HCT116 (cell line): ENCODE measurements at regions not wholly inside any gene's neighbourhood (a gene's known extent, or its start where the extent isn't known, plus 50 kb on each side); places are given as distances from the start of the nearest gene placed in this dataset.

ENCODE experiments used
- ATAC-seq: fragments of 200-7000 bp; cut with Tn5 transposase; 2 replicates; pipeline ENCODE4 v1.9.1; 2020; ENCODE audit warnings: mild to moderate bottlenecking, moderate library complexity
- BruUV-seq: library from RNA; stranded (reverse); fragments of 400-500 nt; replicated peaks from 2 replicates; lab custom pipeline; 2021; lab: Mats Ljungman, UMichigan
- CTCF ChIA-PET: fragments of 300-600 bp; sonication (Branson Sonifier 250); formaldehyde crosslinking; loops from one replicate; lab custom pipeline; 2021; ENCODE audit warnings: antibody characterized with exemption; lab: Charles Lee
- POLR2A ChIA-PET: fragments of 300-600, 350-600 bp; sonication (Branson Sonifier 250); formaldehyde crosslinking; loops from one replicate; lab custom pipeline; 2021; ENCODE audit warnings: antibody characterized with exemption; lab: Charles Lee
- RAD21 ChIA-PET, 2 experiments: fragments of 300-600 bp; sonication (Branson Sonifier 250); formaldehyde crosslinking; loops; one replicate each; lab custom pipeline; 2023; ENCODE audit warnings: low total read pairs in 2 of 2; ENCODE audit not compliant: uncharacterized antibody in 2 of 2, unreplicated experiment in 2 of 2, low non-redundant PET in 1 of 2; lab: Charles Lee
- DNase-seq: peaks from one replicate; pipeline ENCODE4 v3.0.0-alpha.2; 2010; ENCODE audit warnings: low read depth, low spot score
- H2AFZ ChIP-seq: fragments of 200-600 bp; shearing (Covaris generic), sonication (generic); 2 replicates; pipeline ENCODE4 v1.6.1; 2017; ENCODE audit warnings: low read depth, mixed run types, mixed read lengths, antibody characterized with exemption, low read length; ENCODE audit not compliant: poor library complexity, severe bottlenecking
- H3K27ac ChIP-seq: 2 replicates; pipeline ENCODE4 v1.5.1; 2012; ENCODE audit warnings: low read depth, low read length
- H3K27me3 ChIP-seq: fragments of 200-600 bp; sonication (generic); 2 replicates; pipeline ENCODE4 v1.6.1; 2016; ENCODE audit warnings: mixed run types, low read length, mixed read lengths; ENCODE audit not compliant: insufficient read depth
- H3K36me3 ChIP-seq, 2 experiments: fragments of 200-500 bp in 1 of 2; fragments of 200-600 bp in 1 of 2; sonication (Bioruptor generic) in 1 of 2; sonication (generic) in 1 of 2; 2 replicates each; pipeline versions ENCODE4 v1.5.1 to v1.6.1; 2014 to 2016; ENCODE audit warnings: low read length in 2 of 2, inconsistent platforms in 1 of 2, mixed read lengths in 1 of 2, mixed run types in 1 of 2; ENCODE audit not compliant: insufficient read depth in 2 of 2, control insufficient read depth in 1 of 2
- H3K4me1 ChIP-seq, 2 experiments: fragments of 200-600 bp in 1 of 2; sonication (generic) in 1 of 2; 2 replicates each; pipeline versions ENCODE4 v1.5.1 to v1.6.1; 2012 to 2017; ENCODE audit warnings: low read length in 2 of 2, inconsistent platforms in 1 of 2, mild to moderate bottlenecking in 1 of 2, mixed read lengths in 1 of 2, mixed run types in 1 of 2, moderate library complexity in 1 of 2; ENCODE audit not compliant: insufficient read depth in 2 of 2, control insufficient read depth in 1 of 2
- H3K4me2 ChIP-seq: fragments of 200-600 bp; sonication (generic); 2 replicates; pipeline ENCODE4 v1.6.1; 2017; ENCODE audit warnings: mixed run types, low read length, mixed read lengths
- H3K4me3 ChIP-seq, 2 experiments: fragments of 200-600 bp in 1 of 2; sonication (generic) in 1 of 2; replicated peaks in 1 of 2; 2 replicates each; pipeline ENCODE4 v1.5.1; 2011 to 2016; ENCODE audit warnings: low read length in 2 of 2, control low read depth in 1 of 2, low read depth in 1 of 2, mild to moderate bottlenecking in 1 of 2, mixed read lengths in 1 of 2, mixed run types in 1 of 2
- H3K79me2 ChIP-seq: fragments of 200-600 bp; sonication (generic); 2 replicates; pipeline ENCODE4 v1.6.1; 2017; ENCODE audit warnings: mild to moderate bottlenecking, mixed run types, low read length, moderate library complexity, mixed read lengths; ENCODE audit not compliant: insufficient read depth
- H3K9ac ChIP-seq: fragments of 200-600 bp; sonication (generic); 2 replicates; pipeline ENCODE4 v1.6.1; 2016; ENCODE audit warnings: low read length, mixed read lengths
- H3K9me2 ChIP-seq: fragments of 200-600 bp; sonication (generic), shearing (Covaris generic); 2 replicates; pipeline ENCODE4 v1.6.1; 2017; ENCODE audit warnings: mixed run types, mild to moderate bottlenecking, moderate library complexity; ENCODE audit not compliant: insufficient read depth
- H3K9me3 ChIP-seq, 2 experiments: fragments of 200-500 bp in 1 of 2; fragments of 200-600 bp in 1 of 2; sonication (Bioruptor generic) in 1 of 2; sonication (generic) in 1 of 2; 2 replicates each; pipeline ENCODE4 v1.6.1; 2014 to 2017; ENCODE audit warnings: low read length in 2 of 2, mixed read lengths in 2 of 2, inconsistent platforms in 1 of 2, low read depth in 1 of 2, mild to moderate bottlenecking in 1 of 2, mixed run types in 1 of 2, moderate library complexity in 1 of 2; ENCODE audit not compliant: control insufficient read depth in 1 of 2, insufficient read depth in 1 of 2
- H4K20me1 ChIP-seq: fragments of 200-600 bp; sonication (generic), shearing (Covaris generic); 2 replicates; pipeline ENCODE4 v1.6.1; 2017; ENCODE audit warnings: mixed run types, mild to moderate bottlenecking, moderate library complexity; ENCODE audit not compliant: insufficient read depth
- ELF1 ChIP-seq: IDR thresholded peaks from 2 replicates; pipeline ENCODE4 v1.6.1; 2012; ENCODE audit warnings: low read depth, borderline replicate concordance
- FOSL1 ChIP-seq: IDR thresholded peaks from 2 replicates; pipeline ENCODE4 v1.6.1; 2012; ENCODE audit warnings: low read depth
- RAD21 ChIP-seq: IDR thresholded peaks from 2 replicates; pipeline ENCODE4 v1.6.1; 2012; ENCODE audit warnings: low read depth, mild to moderate bottlenecking
- SP1 ChIP-seq: IDR thresholded peaks from 2 replicates; pipeline ENCODE4 v1.6.1; 2012; ENCODE audit warnings: low read depth
- ZFX ChIP-seq: fragments of 450-650 bp; IDR thresholded peaks from 2 replicates; pipeline ENCODE4 v1.6.1; 2017
- intact Hi-C: fragments of 100-400 bp; cut with micrococcal nuclease; formaldehyde crosslinking; loops from 2 replicates; pipeline ENCODE4 v1.10.0; 2022
- TF ChIP-seq, protein P1 (sequence below): IDR thresholded peaks from 2 replicates; pipeline ENCODE4 v1.6.1; 2012
- TF ChIP-seq, protein P2 (sequence below), 3 experiments: fragments of 200-600 bp in 1 of 3; sonication (generic) in 1 of 3; IDR thresholded peaks in 2 of 3; conservative IDR thresholded peaks in 1 of 3; 2 replicates each; pipeline ENCODE4 v1.5.1; 2012 to 2017; ENCODE audit warnings: low read depth in 2 of 3, low read length in 2 of 3, antibody characterized with exemption in 1 of 3, borderline replicate concordance in 1 of 3, control low read depth in 1 of 3, mild to moderate bottlenecking in 1 of 3, mixed read lengths in 1 of 3, mixed run types in 1 of 3, moderate library complexity in 1 of 3; ENCODE audit not compliant: insufficient read depth in 1 of 3
- TF ChIP-seq, protein P3 (sequence below): IDR thresholded peaks from 2 replicates; pipeline ENCODE4 v1.6.1; 2011; ENCODE audit warnings: mild to moderate bottlenecking, low read length, moderate library complexity; ENCODE audit not compliant: insufficient replicate concordance; ENCODE audit errors: extremely low read depth

DNA sequence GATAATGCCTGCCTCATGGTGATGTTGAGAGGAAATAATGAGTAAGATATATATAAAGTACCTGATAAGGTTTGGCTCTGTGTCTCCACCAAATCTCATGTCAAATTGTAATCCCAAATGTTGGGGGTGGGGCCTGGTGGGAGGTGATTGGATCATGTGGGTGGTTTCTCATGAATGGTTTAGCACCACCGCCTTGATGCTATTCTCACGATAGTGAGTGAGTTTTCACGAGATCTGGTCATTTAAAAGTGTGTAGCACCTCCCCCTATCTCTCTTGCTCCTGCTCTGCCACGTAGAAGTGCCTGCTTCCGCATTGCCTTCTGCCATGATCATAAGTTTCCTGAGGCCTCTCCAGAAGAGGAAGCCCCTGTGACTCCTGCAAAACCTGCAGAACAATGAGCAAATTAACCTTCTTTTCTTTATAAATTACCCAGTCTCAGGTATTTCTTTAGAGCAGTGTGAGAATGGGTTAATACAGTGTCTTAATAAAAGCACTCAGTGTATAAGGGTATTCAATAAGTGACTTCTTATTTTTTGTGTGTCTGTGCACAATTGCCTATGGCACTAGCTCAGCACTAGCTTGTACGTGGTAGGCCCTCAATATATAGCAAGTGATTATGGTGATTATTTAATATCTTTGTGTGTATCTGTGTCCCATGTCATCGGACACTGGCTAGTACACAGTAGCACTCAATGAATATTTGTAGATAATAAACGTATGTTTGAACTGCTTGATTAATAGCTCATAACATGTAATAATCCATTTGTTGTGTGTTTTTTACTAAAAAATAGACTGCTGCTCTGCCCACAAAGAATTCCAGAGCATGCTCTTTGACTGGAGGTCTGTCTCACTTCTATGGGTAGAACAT, 138.1 kb upstream of the LMNTD1 start:
- ATAC-seq (no peak), DNase-seq (no peak)
- H3K36me3 ChIP-seq, result no peaks in the 10 kb centered on the region
- POLR2A ChIA-PET, result no interaction called here
- CTCF ChIA-PET, result no interaction called here
- H3K9ac ChIP-seq, result no peak overlapping the region
- TF ChIP-seq FOSL1, result no peak
- H3K27ac ChIP-seq, result no peak overlapping the region
- no peaks in the 10 kb centered on the region for H3K27me3 ChIP-seq
- no peaks in the 10 kb centered on the region for H4K20me1 ChIP-seq
- H3K79me2 ChIP-seq, result no peaks in the 10 kb centered on the region
- intact Hi-C loops, result no loop called here
- H3K4me1 ChIP-seq, result no peaks in the 10 kb centered on the region
- no peaks in the 10 kb centered on the region for H3K9me2 ChIP-seq
- no TSS peak for BruUV-seq
- no peaks in the 10 kb centered on the region for H3K9me3 ChIP-seq
- RAD21 ChIA-PET, result no interaction called here
- H3K4me2 ChIP-seq, result no peak overlapping the region
- no peak overlapping the region for H3K4me3 ChIP-seq
- no peak overlapping the region for H2AFZ ChIP-seq

DNA sequence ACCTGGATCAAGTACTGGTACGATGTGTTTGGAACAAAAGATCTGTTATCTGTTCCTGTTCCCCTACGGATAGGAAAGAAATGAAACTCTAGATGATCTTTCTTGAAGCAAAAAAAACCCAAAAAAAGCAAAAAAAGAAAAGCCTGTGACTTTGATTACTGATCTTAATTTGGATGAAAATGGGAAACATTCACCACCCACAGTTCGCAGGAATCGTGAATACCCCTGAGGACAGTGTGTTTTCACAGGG, 138.7 kb upstream of the LMNTD1 start:
- RAD21 ChIA-PET, result no interaction called here
- Histone ChIP-seq H3K79me2 (no peaks in the 10 kb centered on the region), H3K36me3 (no peaks in the 10 kb centered on the region)

More for the DNA sequence above, 138.7 kb upstream of the LMNTD1 start:
- Histone ChIP-seq H3K4me1 (no peaks in the 10 kb centered on the region), H3K4me2 (no peak overlapping the region), H3K27me3 (no peaks in the 10 kb centered on the region), H3K9ac (no peak overlapping the region), H3K27ac (no peak overlapping the region), H3K9me2 (no peaks in the 10 kb centered on the region), H2AFZ (no peak overlapping the region), H3K9me3 (no peaks in the 10 kb centered on the region), H3K4me3 (no peak overlapping the region), H4K20me1 (no peaks in the 10 kb centered on the region)
- no peak for ATAC-seq
- no peak for DNase-seq
- ChIA-PET POLR2A (no interaction called here), CTCF (no interaction called here)
- intact Hi-C loops, result no loop called here
- TF ChIP-seq SP1 (no peak), ZFX (no peak), ELF1 (no peak), RAD21 (no peak)
- TF ChIP-seq, protein P1, sequence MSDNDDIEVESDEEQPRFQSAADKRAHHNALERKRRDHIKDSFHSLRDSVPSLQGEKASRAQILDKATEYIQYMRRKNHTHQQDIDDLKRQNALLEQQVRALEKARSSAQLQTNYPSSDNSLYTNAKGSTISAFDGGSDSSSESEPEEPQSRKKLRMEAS, result no peak
- TF ChIP-seq, protein P2, sequence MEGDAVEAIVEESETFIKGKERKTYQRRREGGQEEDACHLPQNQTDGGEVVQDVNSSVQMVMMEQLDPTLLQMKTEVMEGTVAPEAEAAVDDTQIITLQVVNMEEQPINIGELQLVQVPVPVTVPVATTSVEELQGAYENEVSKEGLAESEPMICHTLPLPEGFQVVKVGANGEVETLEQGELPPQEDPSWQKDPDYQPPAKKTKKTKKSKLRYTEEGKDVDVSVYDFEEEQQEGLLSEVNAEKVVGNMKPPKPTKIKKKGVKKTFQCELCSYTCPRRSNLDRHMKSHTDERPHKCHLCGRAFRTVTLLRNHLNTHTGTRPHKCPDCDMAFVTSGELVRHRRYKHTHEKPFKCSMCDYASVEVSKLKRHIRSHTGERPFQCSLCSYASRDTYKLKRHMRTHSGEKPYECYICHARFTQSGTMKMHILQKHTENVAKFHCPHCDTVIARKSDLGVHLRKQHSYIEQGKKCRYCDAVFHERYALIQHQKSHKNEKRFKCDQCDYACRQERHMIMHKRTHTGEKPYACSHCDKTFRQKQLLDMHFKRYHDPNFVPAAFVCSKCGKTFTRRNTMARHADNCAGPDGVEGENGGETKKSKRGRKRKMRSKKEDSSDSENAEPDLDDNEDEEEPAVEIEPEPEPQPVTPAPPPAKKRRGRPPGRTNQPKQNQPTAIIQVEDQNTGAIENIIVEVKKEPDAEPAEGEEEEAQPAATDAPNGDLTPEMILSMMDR (IDR thresholded peaks at IDR 0.05 in 2 of 3, conservative IDR thresholded peaks at IDR 0.05 in 1 of 3; ENCODE audit: borderline replicate concordance in 1 of 3, insufficient read depth in 1 of 3, low read depth in 2 of 3, low read length in 2 of 3), result no peak
- TF ChIP-seq, protein P3, sequence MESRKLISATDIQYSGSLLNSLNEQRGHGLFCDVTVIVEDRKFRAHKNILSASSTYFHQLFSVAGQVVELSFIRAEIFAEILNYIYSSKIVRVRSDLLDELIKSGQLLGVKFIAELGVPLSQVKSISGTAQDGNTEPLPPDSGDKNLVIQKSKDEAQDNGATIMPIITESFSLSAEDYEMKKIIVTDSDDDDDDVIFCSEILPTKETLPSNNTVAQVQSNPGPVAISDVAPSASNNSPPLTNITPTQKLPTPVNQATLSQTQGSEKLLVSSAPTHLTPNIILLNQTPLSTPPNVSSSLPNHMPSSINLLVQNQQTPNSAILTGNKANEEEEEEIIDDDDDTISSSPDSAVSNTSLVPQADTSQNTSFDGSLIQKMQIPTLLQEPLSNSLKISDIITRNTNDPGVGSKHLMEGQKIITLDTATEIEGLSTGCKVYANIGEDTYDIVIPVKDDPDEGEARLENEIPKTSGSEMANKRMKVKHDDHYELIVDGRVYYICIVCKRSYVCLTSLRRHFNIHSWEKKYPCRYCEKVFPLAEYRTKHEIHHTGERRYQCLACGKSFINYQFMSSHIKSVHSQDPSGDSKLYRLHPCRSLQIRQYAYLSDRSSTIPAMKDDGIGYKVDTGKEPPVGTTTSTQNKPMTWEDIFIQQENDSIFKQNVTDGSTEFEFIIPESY, result no peak
- no TSS peak for BruUV-seq
